GM19351 (cell line): ENCODE measurements at regions not wholly inside any gene's neighbourhood (a gene's known extent, or its start where the extent isn't known, plus 50 kb on each side); places are given as distances from the start of the nearest gene placed in this dataset.

Source experiments
- ATAC-seq: cut with Tn5 transposase; IDR thresholded peaks from one replicate; pipeline ENCODE4 v1.9.1; 2021; ENCODE audit warnings: mild to moderate bottlenecking, moderate library complexity; ENCODE audit not compliant: unreplicated experiment

DNA sequence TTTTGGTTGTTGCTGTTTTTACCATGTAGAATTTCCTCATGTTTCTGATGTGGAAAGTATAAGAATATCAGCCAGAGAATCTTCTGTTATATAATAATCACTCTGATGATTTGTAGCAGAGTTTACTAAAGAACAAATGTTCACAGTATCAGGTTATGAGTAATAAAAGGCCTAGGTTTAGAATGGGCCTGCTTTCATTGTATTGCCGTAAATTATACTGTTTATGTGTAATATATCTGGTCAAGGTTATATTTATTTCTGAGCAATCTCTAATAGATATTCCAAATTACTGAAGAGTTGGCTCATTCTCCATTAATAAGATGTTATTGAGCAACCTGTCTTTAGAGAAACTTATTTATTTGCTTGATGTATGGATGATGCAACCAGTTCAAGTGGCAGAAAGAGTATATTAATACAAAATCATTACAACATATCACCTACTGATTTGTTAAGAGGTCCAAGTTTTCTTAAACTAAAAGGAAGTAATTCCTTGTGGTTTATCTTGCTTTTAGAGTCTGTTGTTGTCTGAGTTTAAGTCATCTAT lies 649.4 kb upstream of the CXADR start:
- no peak for ATAC-seq

DNA sequence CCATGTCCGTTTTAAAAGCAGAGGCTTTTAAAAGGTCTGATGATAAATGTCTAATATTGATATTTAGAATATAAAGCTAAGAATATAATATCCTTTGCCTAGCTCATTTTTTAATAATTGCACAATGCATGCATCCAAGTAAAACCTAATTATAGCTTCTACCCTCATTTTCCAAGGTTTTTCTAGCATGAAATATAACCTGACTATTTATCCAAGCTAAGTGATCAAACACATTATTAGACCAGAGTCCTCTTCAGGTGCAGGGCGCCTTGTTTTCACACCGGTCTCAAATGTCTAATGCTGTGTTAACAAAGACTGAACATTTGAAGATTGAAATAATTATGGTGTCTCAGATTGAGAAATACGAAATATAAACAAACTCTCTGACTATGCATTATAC lies 648.9 kb upstream of the CXADR start:
- ATAC-seq, result no peak

DNA sequence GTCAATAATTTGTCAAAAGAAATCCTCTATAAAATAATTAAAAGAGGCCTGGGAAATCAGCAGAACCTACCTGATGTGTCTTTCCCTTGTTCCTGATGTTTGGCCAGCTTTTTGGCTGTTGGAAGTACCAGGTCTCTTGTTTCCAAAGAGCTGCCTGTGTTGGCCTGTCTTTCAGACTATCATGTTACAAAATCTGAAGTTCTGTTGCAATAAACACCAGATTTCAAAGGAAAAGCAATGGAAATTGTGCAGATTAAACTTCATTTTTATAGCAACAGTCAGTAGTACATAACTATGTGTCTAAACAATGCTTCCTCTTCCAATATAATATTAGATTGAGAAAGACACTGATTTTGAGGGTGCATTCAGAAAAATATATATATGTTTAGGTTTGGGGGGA lies 647.2 kb upstream of the CXADR start:
- no peak for ATAC-seq

DNA sequence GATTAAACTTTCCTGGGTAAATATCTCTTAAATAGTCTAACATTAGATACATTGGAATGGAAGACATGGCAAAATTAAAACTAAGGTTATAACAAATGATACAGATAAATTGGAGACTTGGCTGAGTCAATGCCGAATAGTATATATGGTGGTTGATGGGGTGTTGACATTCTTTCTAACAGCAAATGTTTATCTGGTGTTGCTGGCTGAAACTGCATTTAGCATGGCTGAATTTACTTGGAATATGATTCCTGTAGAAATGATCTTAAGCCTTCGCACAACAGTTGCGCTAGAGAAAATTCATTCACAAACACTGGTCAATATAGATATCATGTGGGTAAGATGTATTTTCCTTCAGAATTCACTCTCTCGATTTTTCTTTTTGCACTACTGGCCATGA lies 646.0 kb upstream of the CXADR start:
- ATAC-seq, result no peak

DNA sequence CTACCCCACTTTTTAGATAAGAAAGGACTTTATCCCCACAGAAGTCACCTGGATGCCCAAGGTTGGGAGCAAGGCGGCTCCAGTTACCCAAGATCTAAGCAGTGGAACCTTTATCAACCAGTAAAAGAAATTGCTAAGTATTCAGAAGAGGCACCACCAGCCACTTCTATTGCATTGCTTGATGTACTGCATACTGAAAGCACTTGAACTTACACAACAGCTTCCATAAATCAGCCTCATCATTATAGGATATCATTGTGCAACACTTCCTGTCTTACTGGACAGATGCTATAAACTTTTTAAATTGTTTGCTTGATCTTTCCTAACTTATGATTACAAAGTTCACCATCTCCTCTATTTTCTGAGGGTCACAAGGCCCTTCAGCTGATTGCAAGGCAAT lies 642.7 kb upstream of the CXADR start:
- ATAC-seq, result no peak

DNA sequence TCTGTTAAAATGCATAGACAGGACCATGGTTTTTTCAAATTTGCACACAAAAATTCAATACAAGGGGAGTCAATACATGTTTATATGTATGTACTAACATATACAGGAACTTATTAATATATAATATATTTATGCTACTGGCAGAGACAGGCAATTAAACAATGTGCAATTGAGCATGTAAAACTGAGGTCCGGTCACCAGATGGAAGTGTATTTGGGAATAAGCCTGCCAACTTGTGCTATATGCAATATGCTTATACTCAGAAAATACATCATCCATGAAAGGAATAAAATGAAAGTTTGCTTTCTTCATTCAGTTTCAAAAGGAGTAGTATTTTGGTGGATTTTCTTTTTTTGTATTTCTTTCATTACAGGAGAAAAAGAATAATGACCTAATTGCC lies 640.2 kb upstream of the CXADR start:
- no peak for ATAC-seq

DNA sequence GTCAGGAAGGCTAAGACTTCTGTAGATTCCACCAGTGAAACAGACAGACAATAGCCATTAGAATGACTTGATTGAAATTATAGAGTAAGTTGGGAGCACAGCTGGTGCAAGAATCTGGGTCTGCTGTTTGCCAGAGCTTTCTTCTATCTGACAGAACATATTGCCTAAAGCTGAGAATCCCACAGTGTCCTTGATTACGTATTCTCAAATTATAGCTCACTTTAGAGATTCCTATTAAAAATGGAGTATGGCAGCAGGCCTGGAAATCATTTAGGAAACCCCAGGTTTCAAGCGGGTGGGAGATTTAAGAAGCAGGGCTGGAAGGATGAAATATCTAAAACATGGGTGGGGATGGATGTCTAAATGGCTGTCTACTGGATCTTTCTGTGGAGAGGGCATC lies 639.7 kb upstream of the CXADR start:
- ATAC-seq, result no peak

DNA sequence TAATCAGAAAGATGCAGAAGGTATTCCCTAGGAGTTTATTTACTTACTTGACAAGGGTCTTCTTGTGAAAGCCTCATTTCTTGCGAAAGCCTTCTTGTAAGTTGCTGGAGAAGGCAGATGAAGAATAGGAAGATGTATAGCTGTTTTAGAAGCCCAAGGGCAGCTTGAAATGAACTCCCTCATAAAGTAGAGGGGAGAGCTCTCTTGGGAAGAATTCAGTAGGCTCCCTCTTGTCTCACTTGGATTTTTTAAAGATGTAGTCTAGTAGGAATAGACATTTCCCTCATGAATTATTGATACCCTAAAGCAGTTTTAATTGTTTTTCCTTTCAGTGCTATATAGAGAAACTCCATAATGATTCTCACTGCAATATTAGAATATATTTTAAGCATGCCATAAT lies 639.2 kb upstream of the CXADR start:
- no peak for ATAC-seq

DNA sequence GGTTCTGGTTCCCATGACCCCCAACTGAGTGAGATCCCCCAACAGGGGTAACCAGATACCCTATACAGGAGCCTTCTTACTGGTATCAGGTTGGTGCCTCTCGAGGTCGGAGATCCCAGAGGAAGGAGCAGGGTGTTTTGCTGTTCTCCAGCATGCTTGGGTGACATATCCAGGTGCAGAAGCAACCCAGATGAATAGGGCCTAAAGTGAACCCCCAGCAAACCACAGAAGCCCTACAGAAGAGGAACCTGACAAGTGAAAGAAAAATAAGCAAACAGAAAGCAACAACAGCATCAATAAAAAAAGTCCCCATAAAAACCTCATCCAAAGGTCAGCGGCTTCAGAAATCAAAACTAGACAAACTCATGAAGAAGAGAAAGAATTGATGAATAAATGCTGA lies 633.4 kb upstream of the CXADR start:
- no peak for ATAC-seq

DNA sequence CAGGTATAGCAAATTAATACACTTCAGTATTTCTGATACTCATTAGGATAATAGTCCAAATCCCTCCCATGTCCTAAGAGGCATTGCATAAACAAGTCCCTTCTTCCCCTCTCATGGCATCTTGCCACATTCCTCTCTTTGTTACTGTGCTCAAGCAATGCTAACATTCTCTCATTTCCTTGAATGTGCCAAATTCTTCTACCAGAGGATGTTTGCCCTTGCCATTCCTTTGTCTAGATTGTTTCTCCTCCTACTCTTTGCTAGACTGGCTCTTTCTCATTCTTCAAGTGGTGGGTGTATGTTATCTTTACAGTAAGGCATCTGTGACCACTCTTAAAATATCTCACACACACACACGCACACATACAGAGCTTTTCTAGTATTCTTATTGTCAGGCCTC lies 621.0 kb upstream of the CXADR start:
- ATAC-seq, result no peak

DNA sequence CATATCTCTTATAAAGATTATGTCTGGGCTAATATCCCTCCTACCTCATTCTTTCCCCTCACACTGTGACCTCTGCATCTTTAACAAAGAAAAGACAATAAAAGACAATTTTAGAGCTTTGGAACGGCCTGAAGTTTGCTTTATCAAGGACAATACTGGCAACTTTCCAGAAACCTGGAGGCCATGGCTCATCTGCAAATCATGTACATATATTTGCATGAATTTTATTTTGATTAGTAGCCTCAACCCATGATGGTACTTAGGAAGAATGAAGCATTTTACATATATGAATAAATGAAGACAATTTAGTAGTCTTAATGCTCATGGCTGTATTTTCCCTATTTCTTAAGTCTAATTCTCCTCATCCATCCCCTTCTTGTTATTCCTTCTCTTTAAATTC lies 612.2 kb upstream of the CXADR start:
- ATAC-seq, result no peak

DNA sequence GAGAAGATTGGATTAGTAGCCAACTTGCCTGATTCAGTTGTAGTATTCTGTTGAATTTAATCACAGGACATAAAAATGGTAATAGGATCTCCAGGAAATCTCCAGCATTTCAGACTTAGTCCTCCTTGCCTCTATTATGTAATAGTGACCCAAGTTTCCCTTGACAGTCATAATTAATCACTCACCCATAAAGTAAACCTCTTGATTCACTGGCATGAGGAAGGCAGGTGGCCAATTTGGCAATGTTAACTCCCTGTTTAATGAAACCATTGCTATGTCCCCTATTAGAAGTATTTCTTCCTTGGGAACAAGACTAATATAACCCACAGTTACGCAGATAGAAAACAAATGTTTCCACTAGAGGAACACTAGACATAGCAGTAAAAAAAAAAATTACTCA lies 604.8 kb upstream of the CXADR start:
- ATAC-seq, result no peak

DNA sequence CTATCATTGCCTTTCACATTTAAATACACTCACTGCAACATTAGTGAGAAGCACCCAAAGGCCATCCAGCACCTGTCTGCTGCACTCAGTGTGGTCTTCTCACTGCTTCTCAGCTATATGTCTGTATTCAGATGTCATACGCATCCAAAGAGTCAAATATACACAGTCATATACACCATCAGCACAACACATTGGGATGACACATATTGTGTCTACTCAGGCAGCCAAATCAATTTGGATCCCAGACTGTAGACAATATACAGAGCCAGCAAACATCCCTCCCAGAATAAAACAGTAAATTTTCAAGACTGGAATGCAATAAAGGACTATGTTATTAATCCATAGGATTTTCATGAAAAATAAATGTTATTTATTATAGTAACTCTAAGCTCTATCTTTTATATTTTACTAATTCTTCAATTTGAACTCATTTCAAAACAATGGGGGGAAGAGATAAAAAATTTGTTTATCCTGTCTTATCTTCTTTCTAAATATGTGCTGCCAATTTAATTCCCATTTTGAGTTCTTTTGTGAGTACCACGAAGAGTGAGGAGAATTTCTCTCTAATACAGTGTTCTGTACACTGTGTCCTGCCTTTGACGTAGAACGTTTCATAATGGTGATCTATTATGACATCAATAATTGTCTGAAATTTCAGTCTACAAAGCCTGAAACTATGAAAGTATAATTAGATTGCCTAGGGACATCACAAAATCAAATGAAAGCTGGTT lies 602.2 kb upstream of the CXADR start:
- ATAC-seq, result no peak

DNA sequence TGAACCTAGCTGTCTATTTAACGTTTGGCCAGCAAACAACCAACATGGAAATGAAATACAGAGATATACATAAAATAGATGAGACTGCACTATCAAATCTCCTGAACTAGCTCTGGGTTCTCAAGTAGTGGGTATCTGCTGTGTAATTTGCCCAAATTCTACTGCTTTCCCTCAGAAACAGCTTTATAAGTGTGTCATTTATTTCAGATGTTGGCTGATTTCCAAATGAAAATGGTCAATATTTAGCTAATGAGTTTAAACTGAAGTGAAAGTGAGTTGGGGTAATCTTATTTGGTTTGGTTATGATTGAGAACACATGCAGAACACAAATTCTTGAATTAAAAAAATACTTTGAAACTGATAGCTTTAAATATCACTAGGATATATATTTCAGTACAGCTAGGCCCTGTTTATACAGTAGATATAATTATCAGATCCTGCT lies 601.7 kb upstream of the CXADR start:
- ATAC-seq, result no peak

DNA sequence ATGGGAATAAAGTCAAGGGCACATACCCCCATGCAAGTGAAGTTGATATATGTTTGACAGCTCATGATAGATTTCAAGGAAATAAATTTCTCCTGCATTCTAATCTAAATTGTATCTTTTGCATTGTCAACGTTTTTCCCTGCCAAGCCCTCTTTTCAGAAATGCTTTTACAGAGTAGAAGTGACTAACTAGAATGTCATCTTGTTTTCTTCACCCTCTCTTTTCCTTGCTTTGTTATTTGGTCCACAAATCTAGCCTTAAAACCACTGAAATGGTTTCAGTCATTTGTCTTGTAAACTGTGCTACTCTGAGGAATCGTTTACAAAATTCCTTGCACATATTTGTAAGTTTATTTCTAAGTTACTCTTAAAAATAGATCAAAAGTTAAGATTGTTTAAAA lies 600.8 kb upstream of the CXADR start:
- no peak for ATAC-seq

DNA sequence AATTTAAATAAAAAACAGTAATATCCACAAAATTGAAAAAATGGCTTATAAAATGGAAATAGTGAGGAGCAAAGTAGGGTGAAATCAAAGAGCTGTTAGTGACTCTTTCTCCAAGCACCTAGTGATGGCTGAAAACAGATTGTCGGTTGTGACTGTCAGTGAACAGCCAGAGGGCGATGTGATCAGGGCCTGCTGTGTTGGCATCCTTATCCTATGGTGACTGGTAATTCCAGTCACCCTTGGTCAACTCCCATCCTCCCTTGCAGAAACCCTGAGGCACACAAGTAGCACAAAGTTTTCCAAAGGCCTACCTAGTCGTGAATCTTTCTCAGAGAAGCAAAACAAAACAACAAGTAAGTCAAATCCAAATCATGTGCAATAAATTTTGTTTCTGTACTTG lies 599.8 kb upstream of the CXADR start:
- no peak for ATAC-seq

DNA sequence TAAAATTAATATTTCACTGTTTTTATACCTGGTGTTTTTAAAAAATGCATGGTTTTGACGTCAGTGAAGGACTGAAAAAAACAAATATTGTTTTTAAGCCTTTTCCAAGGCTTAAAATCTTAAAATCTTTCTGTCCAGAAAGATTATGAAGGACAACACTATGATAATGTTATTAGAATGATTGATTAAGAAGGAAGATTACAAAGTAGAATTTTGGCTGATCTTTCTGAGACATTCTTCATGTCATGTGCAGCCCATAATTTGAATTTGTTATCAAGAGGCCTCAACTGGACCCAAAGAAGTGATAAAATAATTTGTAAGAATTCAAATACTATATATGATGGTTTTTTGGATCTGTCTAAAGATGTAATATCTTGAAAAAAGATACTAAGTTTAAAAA lies 584.4 kb upstream of the CXADR start:
- ATAC-seq, result no peak

DNA sequence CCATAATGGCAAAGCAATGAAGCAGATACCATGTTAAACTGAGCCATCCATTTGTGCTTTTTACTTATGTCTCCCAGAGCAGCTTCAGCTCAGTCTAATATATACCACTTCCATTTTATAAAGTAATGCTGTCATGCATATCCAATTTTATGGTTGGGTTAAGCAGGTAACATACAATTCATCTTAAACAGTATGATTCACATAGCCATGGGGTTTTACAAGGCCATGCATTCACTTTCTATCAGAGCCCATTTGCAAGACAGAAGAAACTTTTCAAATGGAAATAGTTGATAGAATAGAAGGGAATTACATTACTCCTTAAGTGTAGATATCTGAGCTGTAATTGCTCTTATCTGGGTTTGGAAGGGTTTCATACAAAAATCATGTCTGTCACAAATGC lies 580.5 kb upstream of the CXADR start:
- no peak for ATAC-seq

DNA sequence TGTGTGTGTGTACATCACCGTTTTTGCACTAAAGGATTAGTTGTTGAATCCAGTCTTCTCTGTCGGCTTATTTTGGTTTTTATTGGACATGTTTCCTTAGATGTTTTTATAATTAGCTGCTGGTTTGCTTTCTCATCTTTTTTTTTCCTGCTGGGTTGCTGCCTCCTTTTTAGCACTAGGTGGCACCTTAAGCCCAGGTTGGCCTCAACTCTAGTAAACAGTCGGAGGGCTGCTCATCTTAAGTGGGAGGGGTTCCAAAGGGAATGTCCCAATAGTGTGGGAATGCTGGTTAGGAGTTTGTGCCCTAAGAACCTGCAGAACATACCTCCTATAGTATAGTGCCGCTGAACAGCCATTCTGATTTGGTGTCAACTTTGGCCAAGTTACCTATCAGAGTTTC lies 570.1 kb upstream of the CXADR start:
- ATAC-seq, result no peak

DNA sequence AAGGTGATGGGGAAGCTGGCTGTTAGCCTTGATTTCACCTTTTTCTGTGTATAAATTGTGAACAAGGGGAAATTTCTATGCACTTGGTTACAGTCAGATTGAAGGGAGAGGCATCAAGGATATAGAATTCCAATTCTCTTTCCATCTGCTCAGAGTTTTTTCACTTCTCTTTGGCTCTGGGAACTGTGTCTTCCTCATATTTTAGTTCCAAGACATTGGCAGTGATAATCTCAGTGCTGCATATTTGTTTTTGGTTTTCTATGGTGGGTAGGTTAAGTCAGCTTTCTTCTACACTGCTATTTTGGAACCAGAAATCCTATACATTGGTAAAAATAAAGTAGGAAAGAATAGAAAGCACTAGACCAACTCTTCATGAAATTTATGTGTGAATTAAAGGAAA lies 569.6 kb upstream of the CXADR start:
- no peak for ATAC-seq

DNA sequence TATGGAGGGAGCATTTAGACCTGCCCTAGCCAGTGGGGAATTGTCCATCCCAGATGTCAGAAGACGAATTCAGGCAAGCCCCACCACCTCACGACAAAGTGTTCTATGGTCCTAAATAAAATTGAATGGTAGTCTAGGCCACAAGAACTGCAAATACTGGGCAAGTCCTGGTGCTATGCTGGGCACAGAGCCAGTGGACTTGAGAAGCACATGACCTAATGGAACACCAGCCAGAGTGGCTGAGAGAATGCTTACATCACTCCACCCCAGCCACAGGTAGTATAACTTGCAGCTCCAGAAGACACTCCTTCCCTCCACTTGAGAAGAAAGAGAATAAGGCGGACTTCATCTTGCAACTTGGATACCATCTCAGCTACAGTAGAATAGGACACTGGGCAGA lies 567.3 kb upstream of the CXADR start:
- no peak for ATAC-seq

DNA sequence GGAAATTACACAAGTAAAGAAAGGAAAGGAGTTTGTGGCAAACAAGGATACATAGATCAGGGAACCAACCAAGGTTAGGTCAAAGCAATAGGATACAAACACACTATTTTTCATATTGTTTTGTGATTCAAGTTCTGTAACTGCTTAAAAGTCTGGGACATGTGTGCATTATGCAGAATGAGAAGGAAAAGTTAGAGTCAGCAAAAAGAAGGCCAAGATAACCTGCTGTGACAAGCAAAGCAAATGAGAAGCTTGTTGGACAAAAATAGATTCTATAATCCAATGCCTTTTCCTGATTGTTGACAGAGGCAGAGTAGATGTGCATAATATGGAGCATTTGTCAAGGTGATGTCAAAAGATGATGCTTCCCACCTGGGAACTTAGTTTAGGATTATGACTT lies 556.0 kb upstream of the CXADR start:
- no peak for ATAC-seq

DNA sequence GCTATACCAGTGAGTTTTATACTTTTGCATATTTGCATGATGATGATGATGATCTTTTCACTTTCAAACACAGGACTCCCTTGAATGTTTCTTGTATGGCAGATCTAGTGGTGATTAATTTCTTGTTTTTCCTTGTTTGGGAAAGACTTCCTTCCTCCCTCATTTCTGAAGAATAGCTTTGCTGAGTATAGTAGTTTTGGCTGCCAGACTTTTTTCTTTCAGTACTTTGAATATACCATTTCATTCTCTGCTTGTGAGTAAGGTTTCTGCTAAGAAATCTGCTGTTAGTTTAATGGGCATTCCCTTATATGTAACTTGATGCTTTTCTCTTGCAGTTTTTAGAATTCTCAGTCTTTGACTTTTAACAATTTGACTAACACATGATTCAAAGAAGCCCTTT lies 547.4 kb upstream of the CXADR start:
- ATAC-seq, result no peak
